ENCODE measurements at regions not wholly inside any gene's neighbourhood (a gene's known extent, or its start where the extent isn't known, plus 50 kb on each side); places are given as distances from the start of the nearest gene placed in this dataset.

- WGBS, 2 donors: 97% methylated on average over 5 of the region's 5 CpGs
- Histone ChIP-seq H3K27me3 (no peaks in the 10 kb centered on the region), H3K36me3 (no peaks in the 10 kb centered on the region), H3K9me3 (no peaks in the 10 kb centered on the region), H3K4me3 (no peak overlapping the region), H3K4me1 (no peaks in the 10 kb centered on the region), H3K27ac (no peak overlapping the region)
- DNase-seq: no peak
- intact Hi-C loops (cut with DNase I): no loop called here
- TF ChIP-seq CTCF (IDR thresholded peaks at IDR 0.05): no peak
- ATAC-seq: no peak
Measured at GRCh38 chr1:83746234-83746633, 252.7 kb downstream of the TTLL7 start.

- ATAC-seq (no peak), DNase-seq (no peak)
- Histone ChIP-seq H3K27me3 (no peaks in the 10 kb centered on the region), H3K4me1 (no peaks in the 10 kb centered on the region), H3K27ac (no peak overlapping the region), H3K36me3 (no peaks in the 10 kb centered on the region), H3K9me3 (no peaks in the 10 kb centered on the region), H3K4me3 (no peak overlapping the region)
- WGBS, 2 donors: 59 to 74% methylated on average over 3 of the region's 3 CpGs
- intact Hi-C loops (cut with DNase I): no loop called here
- no peak for TF ChIP-seq CTCF (IDR thresholded peaks at IDR 0.05)
Measured at GRCh38 chr1:83742446-83742845, 256.5 kb downstream of the TTLL7 start.

- no peaks in the 10 kb centered on the region for H3K27me3 ChIP-seq
- ATAC-seq: no peak
- no peak for DNase-seq
- no peak overlapping the region for H3K4me3 ChIP-seq
- H3K27ac ChIP-seq: no peak overlapping the region
- H3K9me3 ChIP-seq: no peaks in the 10 kb centered on the region
- intact Hi-C loops (cut with DNase I): no loop called here
- no peaks in the 10 kb centered on the region for H3K4me1 ChIP-seq
- no peak for TF ChIP-seq CTCF (IDR thresholded peaks at IDR 0.05)
- H3K36me3 ChIP-seq: no peaks in the 10 kb centered on the region
Measured at GRCh38 chr1:83741770-83742169, 257.2 kb downstream of the TTLL7 start.

GRCh38 chr1:83741348-83741747 lies 257.6 kb downstream of the TTLL7 start:
- H3K9me3 ChIP-seq: no peaks in the 10 kb centered on the region
- TF ChIP-seq CTCF (IDR thresholded peaks at IDR 0.05): no peak
- 91 to 95% methylated on average over 2 of the region's 2 CpGs for WGBS, 2 donors

GRCh38 chr1:83735526-83735925 lies 263.4 kb downstream of the TTLL7 start:
- ATAC-seq (no peak), DNase-seq (no peak)
- Histone ChIP-seq H3K4me3 (no peak overlapping the region), H3K9me3 (no peaks in the 10 kb centered on the region), H3K27ac (no peak overlapping the region), H3K27me3 (no peaks in the 10 kb centered on the region), H3K4me1 (no peaks in the 10 kb centered on the region), H3K36me3 (no peaks in the 10 kb centered on the region)
- TF ChIP-seq CTCF (IDR thresholded peaks at IDR 0.05): no peak
- whole genome bisulfite sequencing, 2 donors: 58 to 79% methylated on average over 3 of the region's 3 CpGs
- intact Hi-C loops (cut with DNase I): no loop called here

More at GRCh38 chr1:83741348-83741747, 257.6 kb downstream of the TTLL7 start:
- no peaks in the 10 kb centered on the region for H3K36me3 ChIP-seq
- no peak for DNase-seq
- no peaks in the 10 kb centered on the region for H3K4me1 ChIP-seq
- H3K4me3 ChIP-seq: no peak overlapping the region
- H3K27ac ChIP-seq: no peak overlapping the region
- intact Hi-C loops (cut with DNase I): no loop called here
- no peak for ATAC-seq
- no peaks in the 10 kb centered on the region for H3K27me3 ChIP-seq
